B cell (primary cell): ENCODE measurements at regions not wholly inside any gene's neighbourhood (a gene's known extent, or its start where the extent isn't known, plus 50 kb on each side); places are given as distances from the start of the nearest gene placed in this dataset.

Experiments
- CTCF ChIP-seq: fragments of 200-600 bp; IDR thresholded peaks from one replicate; pipeline ENCODE4 v1.8.0; 2022; ENCODE audit warnings: antibody characterized with exemption, mild to moderate bottlenecking
- EZH2 ChIP-seq: IDR thresholded peaks from 2 replicates; pipeline ENCODE4 v1.6.1; 2012; ENCODE audit warnings: borderline replicate concordance, low read depth, mild to moderate bottlenecking, moderate library complexity, low read length; ENCODE audit not compliant: insufficient read depth, poor library complexity, severe bottlenecking

- TF ChIP-seq CTCF (no peak), EZH2 (no peak)
Measured at GRCh38 chr11:38824573-38824972, 2226.5 kb upstream of the RAG2 start.
